Trophoblast cell (in vitro differentiated cells and primary cell): ENCODE measurements at regions not wholly inside any gene's neighbourhood (a gene's known extent, or its start where the extent isn't known, plus 50 kb on each side); places are given as distances from the start of the nearest gene placed in this dataset.

Experiments used
- DNase-seq, 2 donors: peaks; one replicate each; pipeline ENCODE4 v3.0.0-alpha.2; 2016
- H2AFZ ChIP-seq: 2 replicates; pipeline ENCODE4 v1.6.1; 2013; ENCODE audit warnings: low read length, moderate library complexity, mild to moderate bottlenecking; ENCODE audit not compliant: insufficient read depth, poor library complexity
- H2AK5ac ChIP-seq: 2 replicates; pipeline ENCODE4 v1.6.1; 2013; ENCODE audit warnings: mild to moderate bottlenecking, low read length
- H2BK120ac ChIP-seq: 2 replicates; pipeline ENCODE4 v1.6.1; 2013; ENCODE audit warnings: low read length, mild to moderate bottlenecking, moderate library complexity; ENCODE audit not compliant: insufficient read depth, poor library complexity
- H2BK12ac ChIP-seq: 2 replicates; pipeline ENCODE4 v1.6.1; 2013; ENCODE audit warnings: mild to moderate bottlenecking, low read length, moderate library complexity
- H2BK5ac ChIP-seq: 2 replicates; pipeline ENCODE4 v1.6.1; 2013; ENCODE audit warnings: low read length, low read depth, moderate library complexity, mild to moderate bottlenecking; ENCODE audit not compliant: poor library complexity
- H3K14ac ChIP-seq: 2 replicates; pipeline ENCODE4 v1.6.1; 2013; ENCODE audit warnings: mild to moderate bottlenecking, low read length
- H3K18ac ChIP-seq: 2 replicates; pipeline ENCODE4 v1.6.1; 2013; ENCODE audit warnings: mild to moderate bottlenecking, low read length
- H3K23ac ChIP-seq: 2 replicates; pipeline ENCODE4 v1.6.1; 2013; ENCODE audit warnings: low read length
- H3K27ac ChIP-seq: 2 replicates; pipeline ENCODE4 v1.5.1; 2013; ENCODE audit warnings: low read depth, mild to moderate bottlenecking, inconsistent platforms, low read length, moderate library complexity
- H3K27me3 ChIP-seq: 2 replicates; pipeline ENCODE4 v1.6.1; 2013; ENCODE audit warnings: inconsistent platforms, mild to moderate bottlenecking, low read length, moderate library complexity; ENCODE audit not compliant: insufficient read depth
- H3K36me3 ChIP-seq, 2 experiments: 1 replicate in 1 of 2; 2 replicates in 1 of 2; pipeline ENCODE4 v1.6.1; 2013; ENCODE audit warnings: low read length in 2 of 2, mild to moderate bottlenecking in 2 of 2, moderate library complexity in 1 of 2; ENCODE audit not compliant: insufficient read depth in 2 of 2, control insufficient read depth in 1 of 2
- H3K4ac ChIP-seq: 2 replicates; pipeline ENCODE4 v1.6.1; 2013; ENCODE audit warnings: low read depth, mild to moderate bottlenecking, low read length, moderate library complexity
- H3K4me1 ChIP-seq, 2 experiments: 1 replicate in 1 of 2; 2 replicates in 1 of 2; pipeline ENCODE4 v1.6.1; 2013; ENCODE audit warnings: low read length in 2 of 2, mild to moderate bottlenecking in 2 of 2, moderate library complexity in 1 of 2; ENCODE audit not compliant: insufficient read depth in 2 of 2, control insufficient read depth in 1 of 2
- H3K4me2 ChIP-seq: 2 replicates; pipeline ENCODE4 v1.6.1; 2013; ENCODE audit warnings: inconsistent platforms, mild to moderate bottlenecking, low read length, moderate library complexity
- H3K4me3 ChIP-seq: 2 replicates; pipeline ENCODE4 v1.5.1; 2013; ENCODE audit warnings: mild to moderate bottlenecking, low read depth, low read length, inconsistent platforms
- H3K79me1 ChIP-seq: one replicate; pipeline ENCODE4 v1.6.1; 2013; ENCODE audit warnings: low read length
- H3K79me2 ChIP-seq: 2 replicates; pipeline ENCODE4 v1.6.1; 2013; ENCODE audit warnings: low read length, mild to moderate bottlenecking; ENCODE audit not compliant: control insufficient read depth, insufficient read depth, poor library complexity
- H3K9ac ChIP-seq: 2 replicates; pipeline ENCODE4 v1.6.1; 2013; ENCODE audit warnings: mild to moderate bottlenecking, low read length
- H3K9me3 ChIP-seq: 2 replicates; pipeline ENCODE4 v1.6.1; 2013; ENCODE audit warnings: low read depth, mild to moderate bottlenecking, control low read depth, inconsistent platforms, low read length; ENCODE audit not compliant: insufficient read depth
- H4K12ac ChIP-seq: 2 replicates; pipeline ENCODE4 v1.6.1; 2013; ENCODE audit warnings: low read depth, mild to moderate bottlenecking, low read length, moderate library complexity
- H4K8ac ChIP-seq: 2 replicates; pipeline ENCODE4 v1.6.1; 2013; ENCODE audit warnings: low read depth, mild to moderate bottlenecking, low read length, moderate library complexity
- H4K91ac ChIP-seq: one replicate; pipeline ENCODE4 v1.6.1; 2013; ENCODE audit warnings: low read depth, mild to moderate bottlenecking, low read length, moderate library complexity
- WGBS: extraction: QIAGEN DNeasy Blood & Tissue Kit; methylation state at CpG from one replicate; pipeline ENCODE4 v1.1.7; 2013; ENCODE audit warnings: missing lambda C conversion rate; ENCODE audit not compliant: insufficient read length, insufficient coverage; ENCODE audit errors: extremely low coverage; 5-methylcytosine and 5-hydroxymethylcytosine counted together

- Histone ChIP-seq H2BK12ac (no peak overlapping the region), H3K27me3 (no peaks in the 10 kb centered on the region), H2AFZ (no peak overlapping the region), H3K18ac (no peak overlapping the region), H3K79me2 (no peaks in the 10 kb centered on the region), H3K9me3 (no peaks in the 10 kb centered on the region), H2AK5ac (no peak overlapping the region), H3K4me2 (no peak overlapping the region), H3K79me1 (peaks cover 5% of the 10 kb centered on the region), H4K91ac (no peak overlapping the region), H2BK120ac (no peak overlapping the region), H3K14ac (no peak overlapping the region), H3K4me1 (peaks cover 4 to 7% of the 10 kb centered on the region in 2 experiments), H4K8ac (no peak overlapping the region), H2BK5ac (no peak overlapping the region), H3K4me3 (no peak overlapping the region), H3K9ac (no peak overlapping the region), H4K12ac (no peak overlapping the region), H3K36me3 (no peaks in the 10 kb centered on the region), H3K4ac (no peak overlapping the region), H3K27ac (no peak overlapping the region), H3K23ac (peak overlapping the region; percentile 76)
- DNase-seq = no peak
- WGBS = no CpG with 5 or more reads among the region's 3 CpGs
Measured at GRCh38 chr3:9310043-9310442, 52.8 kb upstream of the THUMPD3 start.

GRCh38 chr3:9311228-9311627 lies 51.6 kb upstream of the THUMPD3 start:
- Histone ChIP-seq H3K9ac (no peak overlapping the region), H3K14ac (no peak overlapping the region), H3K4me3 (no peak overlapping the region), H3K4me2 (no peak overlapping the region), H3K79me2 (no peaks in the 10 kb centered on the region), H3K4me1 (peaks cover 5 to 10% of the 10 kb centered on the region in 2 experiments), H4K91ac (no peak overlapping the region), H2BK5ac (no peak overlapping the region), H2AK5ac (no peak overlapping the region), H3K27me3 (no peaks in the 10 kb centered on the region), H3K9me3 (no peaks in the 10 kb centered on the region), H2AFZ (no peak overlapping the region), H3K23ac (no peak overlapping the region), H3K4ac (no peak overlapping the region), H4K8ac (no peak overlapping the region), H4K12ac (no peak overlapping the region), H3K79me1 (peaks cover 5% of the 10 kb centered on the region), H3K18ac (no peak overlapping the region), H2BK120ac (no peak overlapping the region), H3K27ac (no peak overlapping the region), H2BK12ac (no peak overlapping the region), H3K36me3 (no peaks in the 10 kb centered on the region)
- no CpG with 5 or more reads among the region's 6 CpGs for WGBS
- DNase-seq = no peak
